ENCODE measurements at regions not wholly inside any gene's neighbourhood (a gene's known extent, or its start where the extent isn't known, plus 50 kb on each side); places are given as distances from the start of the nearest gene placed in this dataset.
"Not testable (repeated sequence)": the region's sequence is repeated elsewhere in the genome, so short reads cannot be mapped to it uniquely, and the experiment has no call there.

DNA sequence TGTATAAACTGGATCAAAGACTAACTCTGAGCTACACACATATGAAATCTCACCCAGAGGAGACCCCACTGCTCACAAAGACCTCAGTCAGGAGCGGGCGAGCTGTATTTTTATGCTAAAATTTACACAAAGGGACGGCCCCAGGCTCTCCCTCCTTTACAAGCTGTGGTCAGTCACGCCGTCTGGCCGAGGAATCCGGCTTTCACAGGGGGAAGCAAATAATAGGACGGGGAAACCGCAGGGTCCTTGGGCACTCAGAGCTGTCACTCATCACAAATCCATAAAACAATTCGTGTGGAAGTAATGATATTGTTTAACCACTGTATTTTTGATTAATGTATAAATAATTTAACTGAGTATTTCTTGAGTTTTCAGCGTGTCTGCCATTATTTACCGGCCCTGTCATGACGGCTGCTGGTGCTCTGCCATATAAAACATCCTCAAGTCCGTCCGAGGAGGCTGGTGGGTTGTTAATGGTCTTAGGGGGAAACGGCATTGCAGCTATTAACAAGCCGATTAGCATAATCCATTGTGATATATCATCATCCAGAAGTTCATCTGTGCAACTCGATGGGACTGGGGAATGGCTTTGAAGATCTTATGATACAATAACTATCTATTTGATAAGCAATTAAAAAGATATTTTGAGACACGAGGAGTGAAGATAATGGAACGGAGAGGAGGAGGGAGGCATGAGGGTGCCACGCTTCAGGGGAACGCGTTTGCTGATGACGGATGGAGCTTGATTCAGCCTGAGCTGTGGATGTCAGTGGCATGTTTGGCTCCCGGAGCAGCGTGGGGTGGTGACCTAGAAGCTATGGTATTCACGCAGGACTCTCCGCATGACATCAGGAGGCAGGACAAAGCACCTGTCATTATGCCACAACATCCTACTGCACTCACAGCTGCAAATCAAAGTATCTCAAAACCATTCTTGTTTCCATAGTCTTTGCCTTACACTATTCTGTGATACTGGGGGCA, 150.9 kb downstream of the SHOX start:
- FAIRE-seq = no peak
- DNase-seq (ENCODE audit: low spot score in 2 of 2) = no peak

DNA sequence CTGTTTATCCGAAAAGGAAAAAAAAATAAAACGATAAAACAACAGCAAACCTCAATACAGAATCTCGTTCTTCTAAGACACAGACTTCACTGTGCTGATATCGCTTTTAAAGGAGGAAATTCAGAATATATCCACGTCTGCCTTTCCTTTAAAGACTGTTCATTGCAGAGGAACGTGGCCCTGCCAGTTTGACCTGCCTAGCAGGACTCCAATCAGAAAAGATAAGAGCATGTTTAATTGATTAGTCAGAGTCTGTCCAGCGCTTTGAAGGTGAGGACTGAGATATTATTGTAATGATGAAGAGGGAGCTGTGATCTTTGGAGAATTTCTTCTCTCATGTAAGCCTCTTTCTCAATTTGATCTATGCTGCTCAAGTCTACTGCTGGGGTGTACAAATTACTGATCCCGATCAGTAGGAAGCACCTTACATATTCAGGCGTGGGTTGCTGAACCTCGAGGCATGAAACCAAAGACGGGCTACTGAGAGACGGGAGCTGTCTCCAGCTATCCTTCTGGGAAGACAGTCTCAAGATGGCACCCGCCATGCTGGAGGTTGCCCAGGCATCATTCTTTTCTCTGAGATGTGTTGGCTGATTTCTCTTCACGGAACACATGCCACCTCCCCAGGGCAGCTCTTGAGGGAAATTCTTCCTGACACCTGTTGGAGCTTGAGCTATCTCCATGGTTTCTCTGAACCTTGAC, 146.1 kb downstream of the SHOX start:
- DNase-seq (ENCODE audit: low spot score in 2 of 2) (no peak), FAIRE-seq (no peak)

DNA sequence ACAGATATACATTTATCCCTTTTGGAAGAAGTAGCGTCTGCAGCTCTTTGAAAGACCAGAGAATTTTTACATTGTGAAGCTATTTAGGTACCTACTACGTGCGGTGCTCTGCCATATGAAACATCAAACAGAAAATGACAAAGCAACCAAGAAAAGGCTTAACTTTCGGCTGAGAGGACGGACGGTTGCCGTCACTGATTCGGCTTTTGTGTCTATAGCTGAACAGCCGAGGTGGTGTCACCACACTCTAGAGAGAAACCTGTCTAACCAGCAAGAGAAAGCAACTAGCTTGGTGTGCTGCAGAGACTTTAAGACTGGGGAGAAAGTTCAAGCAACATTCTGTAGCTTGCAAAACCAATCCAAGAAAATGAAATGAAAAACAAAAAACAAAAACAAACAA, 145.5 kb downstream of the SHOX start:
- no peak for FAIRE-seq
- DNase-seq (ENCODE audit: low spot score in 2 of 2) = no peak

DNA sequence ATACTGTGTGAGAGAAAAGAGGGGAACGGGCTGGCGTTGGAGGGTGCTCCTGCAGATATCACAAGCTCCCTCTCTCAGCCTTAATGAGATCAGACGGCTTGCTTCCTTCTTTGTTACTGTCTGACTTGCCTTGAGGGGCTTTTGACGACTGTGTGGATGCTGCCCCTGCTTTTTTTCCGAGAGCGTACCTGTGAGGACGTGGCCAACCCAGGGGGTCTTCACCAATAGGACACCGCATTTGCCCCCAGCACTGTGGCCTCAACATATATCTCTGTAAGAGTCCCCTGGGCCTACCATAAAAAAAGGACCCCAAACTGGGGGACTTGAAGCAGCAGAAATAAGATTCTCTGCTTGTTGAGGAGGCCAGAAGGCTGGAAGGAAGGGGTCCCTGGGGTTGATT, 143.9 kb downstream of the SHOX start:
- FAIRE-seq (no peak), DNase-seq (ENCODE audit: low spot score in 2 of 2) (no peak)

DNA sequence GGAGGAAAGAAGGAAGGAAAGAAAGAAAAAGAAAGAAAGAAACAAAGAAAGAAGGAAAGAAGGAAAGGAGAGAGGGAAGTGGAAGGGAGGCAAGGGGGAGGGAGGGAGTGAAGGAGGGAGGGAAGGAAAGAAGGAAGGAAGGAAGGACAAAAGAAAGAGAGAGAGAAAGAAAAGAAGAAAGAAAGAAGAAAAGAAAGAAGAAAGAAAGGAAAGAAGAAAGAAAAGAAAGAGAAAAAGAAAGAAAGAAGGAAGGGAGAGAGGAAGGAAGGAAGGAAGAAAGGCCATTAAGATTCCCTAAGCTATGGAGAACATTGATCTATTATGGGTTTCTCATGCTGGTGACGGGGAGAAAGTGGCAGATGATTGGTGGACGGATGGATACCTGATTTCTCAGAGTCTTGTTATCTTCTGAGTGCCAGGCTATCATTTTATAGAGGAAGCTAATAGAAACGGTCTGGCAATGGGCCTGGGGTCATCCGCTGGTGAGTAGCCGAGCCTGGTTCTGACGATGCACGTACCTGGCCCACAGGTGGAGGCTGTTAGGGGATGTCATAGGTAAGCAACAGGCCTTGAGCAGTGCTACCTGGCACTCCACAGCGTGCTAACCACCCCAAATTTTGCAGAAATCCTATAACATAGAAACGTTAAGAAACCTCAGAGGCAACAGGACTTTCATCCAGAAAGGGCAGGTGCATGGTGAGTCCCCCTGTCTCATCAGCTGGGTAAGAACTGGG, 142.9 kb downstream of the SHOX start:
- FAIRE-seq (no peak), DNase-seq (ENCODE audit: low spot score in 2 of 2) (no peak)

DNA sequence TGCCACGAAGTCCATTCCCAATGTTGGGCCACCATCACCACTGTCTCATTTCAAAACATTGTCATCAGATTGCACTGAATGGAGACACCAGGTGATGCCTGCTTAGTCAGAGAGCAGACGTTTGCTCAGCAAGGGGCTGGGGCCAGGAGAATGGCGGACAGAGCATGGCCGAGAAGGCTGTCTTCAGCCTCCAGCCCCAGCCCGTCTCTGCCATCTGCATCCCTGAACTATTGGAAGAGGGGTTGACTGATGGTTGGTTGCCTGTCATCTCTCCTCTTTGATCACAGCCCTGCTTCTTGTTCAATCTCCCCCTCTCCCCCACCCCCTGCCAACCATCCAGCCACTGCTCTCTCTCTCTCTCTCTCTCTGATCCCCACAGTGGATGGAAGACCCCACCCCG, 140.9 kb downstream of the SHOX start:
- no peak for DNase-seq (ENCODE audit: low spot score in 2 of 2)
- FAIRE-seq = no peak

DNA sequence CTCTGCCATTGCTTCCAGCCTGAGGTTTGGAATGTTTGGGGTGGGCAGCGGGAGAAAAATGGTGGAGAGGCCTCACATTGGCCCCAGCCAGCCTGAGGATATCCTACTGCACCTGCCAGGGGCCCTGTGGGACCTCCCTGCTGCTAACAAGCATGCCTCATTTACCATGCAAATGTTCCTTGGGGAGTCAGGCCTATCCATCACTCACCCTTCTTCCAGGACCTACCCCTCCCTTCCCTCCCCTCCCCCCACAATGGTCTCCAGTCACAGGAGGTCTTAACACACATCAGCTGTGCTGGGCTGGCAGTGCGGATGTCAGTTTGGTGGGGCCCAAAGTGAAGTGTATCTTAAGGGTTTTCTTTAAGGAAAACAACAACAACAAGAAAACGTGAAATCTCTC, 139.2 kb downstream of the SHOX start:
- FAIRE-seq = no peak
- no peak for DNase-seq (ENCODE audit: low spot score in 2 of 2)

DNA sequence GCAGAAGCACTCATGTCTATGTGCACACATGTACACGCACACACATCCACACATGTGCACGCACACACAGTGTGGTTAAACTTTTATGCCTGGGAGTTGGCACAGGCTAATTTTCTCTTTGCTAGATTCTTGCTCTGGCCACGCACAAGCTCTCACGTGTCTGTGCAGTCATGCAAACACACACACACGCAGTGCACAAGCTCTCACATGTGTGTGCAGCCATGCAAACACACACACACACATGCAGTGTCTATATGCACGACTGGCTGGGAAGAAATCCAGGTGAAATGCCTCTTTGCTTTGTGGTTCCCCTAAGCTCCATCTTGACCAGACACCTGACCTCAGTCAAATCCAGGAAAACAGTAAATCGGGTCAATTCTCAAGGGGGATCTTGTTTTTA, 138.0 kb downstream of the SHOX start:
- DNase-seq (ENCODE audit: low spot score in 2 of 2) (no peak), FAIRE-seq (no peak)

DNA sequence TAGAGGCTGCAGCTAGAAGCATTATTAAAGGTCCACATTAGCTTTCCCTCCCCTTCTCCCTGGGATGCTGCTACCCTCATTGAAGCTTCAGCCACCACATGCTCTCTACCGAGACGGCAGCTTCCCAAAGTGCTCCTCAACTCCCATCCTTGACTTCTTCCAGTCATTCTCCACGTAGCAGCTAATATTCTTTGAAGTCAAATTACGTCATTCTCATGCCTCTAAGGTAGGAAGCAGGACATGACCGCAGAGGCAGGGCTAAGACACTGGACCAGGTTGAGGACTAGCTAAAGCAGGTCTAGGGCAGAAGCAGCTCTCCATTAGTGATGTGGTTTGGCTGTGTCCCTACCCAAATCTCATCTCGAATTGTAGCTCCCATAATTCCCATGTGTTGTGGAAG, 128.3 kb downstream of the SHOX start:
- FAIRE-seq (no peak), DNase-seq (ENCODE audit: low spot score in 2 of 2) (no peak)

DNA sequence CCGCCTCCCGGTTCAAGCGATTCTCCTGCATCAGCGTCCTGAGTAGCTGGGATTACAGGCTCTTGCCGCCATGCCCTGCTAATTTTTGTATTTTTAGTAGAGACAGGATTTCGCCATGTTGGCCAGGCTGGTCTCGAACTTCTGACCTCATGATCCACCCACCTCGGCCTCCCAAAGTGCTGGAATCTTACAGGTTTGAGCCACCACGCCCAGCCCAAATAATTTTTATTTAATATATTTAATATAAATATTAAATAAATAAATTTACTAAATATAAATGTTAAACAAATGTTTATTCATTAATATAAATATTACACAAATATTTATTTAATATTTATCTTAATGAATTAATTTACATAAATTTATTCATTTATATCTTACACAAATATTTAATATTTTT, 120.2 kb downstream of the SHOX start:
- DNase-seq (ENCODE audit: low spot score in 2 of 2) (no peak), FAIRE-seq (no peak)

DNA sequence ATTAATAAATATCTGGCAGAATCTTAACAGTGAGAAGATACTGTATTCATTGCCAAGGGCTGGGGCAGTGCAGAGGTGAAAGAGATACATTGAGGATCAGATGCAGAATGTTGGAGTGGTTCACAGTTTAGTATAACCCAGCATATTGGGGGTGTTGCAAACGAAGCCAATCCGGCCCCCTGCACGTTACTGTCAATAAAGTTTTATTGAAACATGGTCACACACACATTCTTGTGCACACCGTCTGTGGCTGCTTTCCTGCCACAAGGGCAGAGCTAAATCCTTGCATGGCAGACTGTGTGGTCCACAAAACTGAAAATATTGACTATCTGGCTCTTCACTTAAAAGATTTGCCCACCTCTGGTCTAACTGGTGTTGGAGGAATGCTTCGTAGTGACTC, 119.7 kb downstream of the SHOX start:
- DNase-seq (ENCODE audit: low spot score in 2 of 2) (no peak), FAIRE-seq (no peak)

DNA sequence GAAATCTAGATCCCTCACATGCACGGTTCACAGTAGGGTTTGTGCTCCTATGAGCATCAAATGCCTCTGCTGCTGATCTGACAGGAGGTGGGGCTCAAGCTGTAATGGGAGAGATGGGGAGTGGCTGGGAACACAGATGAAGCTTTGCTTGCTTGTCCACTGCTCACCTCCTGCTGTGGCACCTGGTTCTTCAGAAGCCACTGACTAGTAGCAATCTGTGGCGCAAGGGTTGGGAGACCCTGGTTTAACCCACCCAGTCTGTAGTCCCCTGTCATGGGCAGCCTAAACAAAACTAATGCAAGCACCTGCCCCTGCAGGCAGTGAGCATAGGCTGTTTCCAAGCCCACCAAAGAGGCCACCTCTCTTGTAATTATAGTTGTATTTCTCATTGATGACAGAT, 116.6 kb downstream of the SHOX start:
- FAIRE-seq = no peak

DNA sequence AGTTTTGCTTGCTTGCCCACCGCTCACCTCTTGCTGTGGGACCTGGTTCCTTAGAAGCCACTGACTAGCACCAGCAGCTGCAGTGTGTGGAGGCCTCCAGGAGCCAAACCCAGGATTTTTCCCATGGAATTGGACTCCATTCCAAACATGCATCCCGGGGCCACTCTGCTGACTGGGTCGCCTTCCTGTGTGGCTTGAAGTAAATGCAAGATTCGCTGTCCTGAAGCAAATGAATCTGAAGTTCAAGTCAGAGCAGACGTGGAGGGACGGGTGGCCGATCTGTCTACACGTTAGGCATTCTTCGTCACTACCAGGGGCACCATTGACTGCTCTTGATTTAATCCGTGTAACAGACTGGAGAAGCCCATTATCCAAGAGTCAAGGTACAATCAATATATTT, 109.0 kb downstream of the SHOX start:
- DNase-seq (ENCODE audit: low spot score in 2 of 2) = no peak
- no peak for FAIRE-seq

More for the DNA sequence above, 116.6 kb downstream of the SHOX start:
- DNase-seq (ENCODE audit: low spot score in 2 of 2) = no peak

DNA sequence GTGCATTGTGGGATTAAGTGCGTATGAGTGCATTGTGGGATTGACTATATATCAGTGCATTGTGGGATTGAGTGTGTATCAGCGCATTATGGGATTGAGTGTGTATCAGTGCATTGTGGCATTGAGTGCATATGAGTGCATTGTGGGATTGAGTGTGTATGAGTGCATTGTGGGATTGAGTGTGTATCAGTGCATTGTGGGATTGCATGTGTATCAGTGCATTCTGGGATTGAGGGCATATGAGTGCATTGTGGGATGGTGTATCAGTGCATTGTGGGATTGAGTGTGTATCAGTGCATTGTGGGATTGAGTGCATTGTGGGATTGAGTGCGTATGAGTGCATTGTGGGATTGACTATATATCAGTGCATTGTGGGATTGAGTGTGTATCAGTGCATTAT, 106.4 kb downstream of the SHOX start:
- not testable (repeated sequence) for FAIRE-seq

DNA sequence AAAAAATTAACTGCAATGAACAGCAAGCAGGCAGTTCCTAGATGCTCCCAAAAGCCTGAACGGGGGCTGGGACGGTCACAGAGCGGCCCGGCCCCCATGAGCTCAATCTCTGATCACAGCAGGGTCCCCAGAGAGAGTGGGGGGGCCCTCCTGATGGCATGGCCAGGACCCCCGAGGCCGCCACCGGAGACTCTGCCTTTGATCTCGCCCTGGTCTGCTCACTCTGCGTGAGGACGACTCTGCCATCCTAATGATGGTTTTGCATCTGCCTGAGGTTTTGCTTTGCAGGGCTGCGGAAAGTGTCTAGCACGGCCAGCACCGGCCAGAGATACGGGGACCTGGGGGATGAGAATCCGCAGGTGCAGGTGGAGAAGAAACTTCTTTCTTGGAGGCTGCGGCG, 103.8 kb downstream of the SHOX start:
- DNase-seq (ENCODE audit: low spot score in 2 of 2) (no peak), FAIRE-seq (no peak)

More for the DNA sequence above, 106.4 kb downstream of the SHOX start:
- DNase-seq (ENCODE audit: low spot score in 2 of 2) = not testable (repeated sequence)

DNA sequence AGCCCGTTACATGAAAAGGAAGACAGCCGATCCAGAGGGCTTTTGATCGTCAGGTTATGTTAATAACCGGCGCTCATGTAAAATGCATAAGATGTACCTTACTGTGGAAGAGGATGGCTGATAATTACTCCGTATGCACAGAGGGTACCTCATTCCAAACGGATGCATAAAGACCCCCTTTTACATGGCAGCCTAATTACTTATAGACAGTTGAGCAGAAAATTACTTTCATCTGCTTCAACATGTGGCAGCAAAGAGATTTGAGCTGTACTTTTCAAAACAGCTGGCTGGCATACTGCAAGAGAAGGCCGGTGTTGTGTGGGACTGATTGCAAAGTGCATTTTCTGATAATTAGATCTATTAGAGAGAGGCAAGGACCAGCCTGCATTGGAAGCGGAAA, 103.4 kb downstream of the SHOX start:
- no peak for DNase-seq (ENCODE audit: low spot score in 2 of 2)
- FAIRE-seq = no peak

DNA sequence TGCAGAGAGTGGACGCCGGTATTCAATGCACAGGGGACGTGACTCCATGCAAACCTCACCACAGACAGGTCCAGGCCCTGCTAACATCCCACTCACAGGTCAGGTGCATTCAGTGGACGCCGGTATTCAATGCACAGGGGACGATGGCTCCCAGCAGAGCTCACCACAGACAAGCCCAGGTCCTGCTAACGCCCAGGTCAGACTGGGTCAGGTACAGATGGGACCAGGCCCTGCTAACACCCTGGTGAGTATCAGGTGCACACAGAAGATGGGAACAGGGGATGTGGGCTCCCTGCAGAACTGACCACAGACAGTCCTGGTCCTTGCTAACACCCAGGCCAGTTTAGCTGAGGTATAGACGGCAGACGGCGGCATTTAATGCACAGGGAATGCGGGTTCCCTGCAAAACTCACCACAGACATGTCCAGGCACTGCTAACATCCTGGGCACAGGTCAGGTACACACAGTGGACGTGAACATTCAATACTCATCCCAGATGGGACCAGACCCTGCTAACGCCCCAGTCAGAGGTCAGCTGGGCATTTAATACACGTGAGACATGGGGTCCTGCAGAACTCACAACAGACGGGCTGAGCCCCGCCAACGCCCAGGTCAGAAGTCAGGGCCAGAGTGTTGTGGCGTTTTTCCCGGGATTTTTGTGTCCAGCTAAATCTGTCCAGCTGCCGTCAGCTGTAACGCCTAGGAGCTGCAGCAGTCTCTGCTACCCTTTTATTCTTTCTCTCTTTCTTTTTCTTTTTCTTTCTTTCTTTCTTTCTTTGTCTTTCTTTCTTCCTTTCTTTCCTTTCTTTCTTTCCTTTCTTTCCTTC, 99.2 kb downstream of the SHOX start:
- DNase-seq (ENCODE audit: low spot score in 2 of 2) (no peak), FAIRE-seq (no peak)

DNA sequence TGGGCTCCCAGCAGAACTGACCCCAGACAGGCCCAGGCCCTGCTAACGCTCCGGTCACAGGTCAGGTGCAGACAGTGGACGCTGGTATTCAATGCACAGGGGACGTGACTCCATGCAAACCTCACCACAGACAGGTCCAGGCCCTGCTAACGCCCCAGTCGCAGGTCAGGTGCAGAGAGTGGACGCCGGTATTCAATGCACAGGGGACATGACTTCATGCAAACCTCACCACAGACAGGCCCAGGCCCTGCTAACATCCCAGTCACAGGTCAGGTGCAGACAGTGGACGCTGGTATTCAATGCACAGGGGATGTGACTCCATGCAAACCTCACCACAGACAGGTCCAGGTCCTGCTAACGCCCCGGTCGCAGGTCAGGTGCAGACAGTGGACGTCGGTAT, 98.5 kb downstream of the SHOX start:
- not testable (repeated sequence) for DNase-seq (ENCODE audit: low spot score in 2 of 2); FAIRE-seq

DNA sequence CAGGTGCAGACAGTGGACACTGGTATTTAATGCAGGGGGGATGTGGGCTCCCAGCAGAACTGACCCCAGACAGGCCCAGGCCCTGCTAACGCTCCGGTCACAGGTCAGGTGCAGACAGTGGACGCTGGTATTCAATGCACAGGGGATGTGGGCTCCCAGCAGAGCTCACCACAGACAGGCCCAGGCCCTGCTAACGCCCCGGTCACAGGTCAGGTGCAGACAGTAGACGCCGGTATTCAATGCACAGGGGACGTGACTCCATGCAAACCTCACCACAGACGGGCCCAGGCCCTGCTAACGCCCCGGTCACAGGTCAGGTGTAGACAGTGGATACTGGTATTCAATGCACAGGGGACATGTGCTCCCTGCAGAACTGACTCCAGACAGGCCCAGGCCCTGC, 98.0 kb downstream of the SHOX start:
- FAIRE-seq = not testable (repeated sequence)

More for the DNA sequence above, 98.0 kb downstream of the SHOX start:
- DNase-seq (ENCODE audit: low spot score in 2 of 2) = not testable (repeated sequence)

Data from frontal cortex (tissue), 3 donors.